ENCODE measurements at regions not wholly inside any gene's neighbourhood (a gene's known extent, or its start where the extent isn't known, plus 50 kb on each side); places are given as distances from the start of the nearest gene placed in this dataset.

- Histone ChIP-seq H3K27ac (ENCODE audit: low read depth in 1 of 2, low read length in 1 of 2) (no peak overlapping the region), H3K4me1 (ENCODE audit: control insufficient read depth in 5 of 5, insufficient read depth in 5 of 5, low read length in 5 of 5) (peaks cover 0 to 23% (median 0%) of the 10 kb centered on the region in 5 donors), H3K36me3 (ENCODE audit: control insufficient read depth in 4 of 4, insufficient read depth in 4 of 4, low read length in 4 of 4) (no peaks in the 10 kb centered on the region), H3K4me3 (no peak overlapping the region), H3K9ac (ENCODE audit: insufficient read depth in 1 of 2, low read length in 2 of 2) (no peak overlapping the region), H3K27me3 (ENCODE audit: control insufficient read depth in 3 of 3, insufficient read depth in 3 of 3, low read length in 2 of 3) (no peaks in the 10 kb centered on the region), H3K9me3 (ENCODE audit: control insufficient read depth in 4 of 4, insufficient read depth in 3 of 4, low read length in 3 of 4) (no peaks in the 10 kb centered on the region)
- ATAC-seq (ENCODE audit: insufficient read depth, low FRiP score) = no peak
- 46 to 53% methylated on average over 1 of the region's 1 CpG for WGBS, 2 donors
- DNase-seq = no peak
- no peak for TF ChIP-seq CTCF (IDR thresholded peaks at IDR 0.05; ENCODE audit: control extremely low read depth, extremely low read depth)
Measured at GRCh38 chr14:82565825-82566224, 1032.2 kb upstream of the SEL1L start.

- WGBS, 2 donors = 71 to 79% methylated on average over 3 of the region's 3 CpGs
- Histone ChIP-seq H3K9me3 (ENCODE audit: control insufficient read depth in 4 of 4, insufficient read depth in 3 of 4, low read length in 3 of 4) (no peaks in the 10 kb centered on the region), H3K4me1 (ENCODE audit: control insufficient read depth in 5 of 5, insufficient read depth in 5 of 5, low read length in 5 of 5) (no peaks in the 10 kb centered on the region), H3K27ac (ENCODE audit: low read depth in 1 of 2, low read length in 1 of 2) (no peak overlapping the region), H3K9ac (ENCODE audit: insufficient read depth in 1 of 2, low read length in 2 of 2) (no peak overlapping the region), H3K36me3 (ENCODE audit: control insufficient read depth in 4 of 4, insufficient read depth in 4 of 4, low read length in 4 of 4) (no peaks in the 10 kb centered on the region), H3K27me3 (ENCODE audit: control insufficient read depth in 3 of 3, insufficient read depth in 3 of 3, low read length in 2 of 3) (no peaks in the 10 kb centered on the region), H3K4me3 (no peak overlapping the region)
- no peak for TF ChIP-seq CTCF (IDR thresholded peaks at IDR 0.05; ENCODE audit: control extremely low read depth, extremely low read depth)
- DNase-seq (no peak), ATAC-seq (ENCODE audit: insufficient read depth, low FRiP score) (no peak)
Measured at GRCh38 chr14:82587226-82587625, 1053.6 kb upstream of the SEL1L start.

GRCh38 chr14:82595466-82595865, 1061.8 kb upstream of the SEL1L start:
- ATAC-seq (ENCODE audit: insufficient read depth, low FRiP score) = no peak
- Histone ChIP-seq H3K9me3 (ENCODE audit: control insufficient read depth in 4 of 4, insufficient read depth in 3 of 4, low read length in 3 of 4) (no peaks in the 10 kb centered on the region), H3K27ac (ENCODE audit: low read depth in 1 of 2, low read length in 1 of 2) (no peak overlapping the region), H3K36me3 (ENCODE audit: control insufficient read depth in 4 of 4, insufficient read depth in 4 of 4, low read length in 4 of 4) (no peaks in the 10 kb centered on the region), H3K9ac (ENCODE audit: insufficient read depth in 1 of 2, low read length in 2 of 2) (no peak overlapping the region), H3K27me3 (ENCODE audit: control insufficient read depth in 3 of 3, insufficient read depth in 3 of 3, low read length in 2 of 3) (no peaks in the 10 kb centered on the region), H3K4me1 (ENCODE audit: control insufficient read depth in 5 of 5, insufficient read depth in 5 of 5, low read length in 5 of 5) (peaks cover 0 to 7% (median 3%) of the 10 kb centered on the region in 5 donors), H3K4me3 (no peak overlapping the region)
- TF ChIP-seq CTCF (IDR thresholded peaks at IDR 0.05; ENCODE audit: control extremely low read depth, extremely low read depth) = no peak
- DNase-seq = peak in 2 of 3 donors; percentile 26 to 36

- Histone ChIP-seq H3K4me1 (ENCODE audit: control insufficient read depth in 5 of 5, insufficient read depth in 5 of 5, low read length in 5 of 5) (peaks cover 0 to 4% (median 0%) of the 10 kb centered on the region in 5 donors), H3K27ac (ENCODE audit: low read depth in 1 of 2, low read length in 1 of 2) (no peak overlapping the region), H3K36me3 (ENCODE audit: control insufficient read depth in 4 of 4, insufficient read depth in 4 of 4, low read length in 4 of 4) (no peaks in the 10 kb centered on the region), H3K9ac (ENCODE audit: insufficient read depth in 1 of 2, low read length in 2 of 2) (no peak overlapping the region), H3K27me3 (ENCODE audit: control insufficient read depth in 3 of 3, insufficient read depth in 3 of 3, low read length in 2 of 3) (no peaks in the 10 kb centered on the region), H3K4me3 (no peak overlapping the region), H3K9me3 (ENCODE audit: control insufficient read depth in 4 of 4, insufficient read depth in 3 of 4, low read length in 3 of 4) (no peaks in the 10 kb centered on the region)
- DNase-seq (no peak), ATAC-seq (ENCODE audit: insufficient read depth, low FRiP score) (no peak)
- TF ChIP-seq CTCF (IDR thresholded peaks at IDR 0.05; ENCODE audit: control extremely low read depth, extremely low read depth) = no peak
- WGBS, 2 donors = 93 to 96% methylated on average over 1 of the region's 1 CpG
Measured at GRCh38 chr14:82602794-82603193, 1069.1 kb upstream of the SEL1L start.
